Mononuclear cell (primary cell): ENCODE measurements at regions not wholly inside any gene's neighbourhood (a gene's known extent, or its start where the extent isn't known, plus 50 kb on each side); places are given as distances from the start of the nearest gene placed in this dataset.
"Not testable (repeated sequence)": the region's sequence is repeated elsewhere in the genome, so short reads cannot be mapped to it uniquely, and the experiment has no call there.

Experiments
- H3K27me3 ChIP-seq: 2 replicates; pipeline ENCODE4 v1.6.0; 2011; ENCODE audit warnings: low read length, control low read depth; ENCODE audit not compliant: insufficient read depth
- H3K4me1 ChIP-seq: 2 replicates; pipeline ENCODE4 v1.5.1; 2011; ENCODE audit warnings: mild to moderate bottlenecking, low read length, control low read depth; ENCODE audit not compliant: insufficient read depth
- H3K4me3 ChIP-seq: 2 replicates; pipeline ENCODE4 v1.5.1; 2011; ENCODE audit warnings: mild to moderate bottlenecking, low read length, moderate library complexity
- H3K9me3 ChIP-seq: 2 replicates; pipeline ENCODE4 v1.5.1; 2011; ENCODE audit warnings: low read depth, mild to moderate bottlenecking, control low read depth, low read length

DNA sequence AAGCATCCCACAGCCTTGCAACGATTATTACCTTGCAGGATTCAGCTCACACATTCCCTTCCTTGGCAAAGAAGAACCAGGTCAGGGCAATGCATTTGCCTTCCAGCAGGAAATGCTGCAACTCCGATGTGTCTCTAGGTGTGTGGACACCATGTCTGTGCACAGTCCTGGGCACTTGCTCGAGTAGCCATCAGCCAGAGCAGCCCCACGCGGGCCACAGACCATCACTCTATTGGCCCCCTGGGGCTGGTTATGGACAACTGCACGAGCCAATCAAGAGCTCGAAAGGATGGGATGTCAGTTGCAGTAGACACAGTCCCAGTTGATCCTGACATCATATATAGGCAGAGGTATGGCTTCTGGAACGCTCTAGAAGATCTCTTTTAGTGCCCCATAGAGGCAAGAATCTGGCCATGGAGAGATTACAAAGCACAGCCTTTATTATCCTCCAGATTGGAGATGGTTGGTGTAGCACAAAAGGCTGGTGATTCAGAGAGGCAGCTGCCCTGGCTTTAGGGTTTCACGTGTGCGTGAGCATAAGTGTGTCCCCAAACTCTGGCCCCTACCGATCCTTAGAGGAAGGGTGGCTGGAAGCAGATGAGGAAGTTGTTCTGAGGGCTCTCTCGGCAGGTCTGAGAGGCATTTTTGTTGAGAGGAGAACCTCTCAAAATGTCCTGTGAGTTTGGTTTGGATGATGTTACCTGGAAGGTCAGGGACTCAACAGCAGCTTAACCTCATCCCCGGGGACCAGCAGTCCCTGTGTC is 403.8 kb downstream of the SEC14L1 start:
- Histone ChIP-seq H3K27me3 (no peaks in the 10 kb centered on the region), H3K4me3 (no peak overlapping the region), H3K4me1 (peaks cover 7% of the 10 kb centered on the region), H3K9me3 (no peaks in the 10 kb centered on the region)

DNA sequence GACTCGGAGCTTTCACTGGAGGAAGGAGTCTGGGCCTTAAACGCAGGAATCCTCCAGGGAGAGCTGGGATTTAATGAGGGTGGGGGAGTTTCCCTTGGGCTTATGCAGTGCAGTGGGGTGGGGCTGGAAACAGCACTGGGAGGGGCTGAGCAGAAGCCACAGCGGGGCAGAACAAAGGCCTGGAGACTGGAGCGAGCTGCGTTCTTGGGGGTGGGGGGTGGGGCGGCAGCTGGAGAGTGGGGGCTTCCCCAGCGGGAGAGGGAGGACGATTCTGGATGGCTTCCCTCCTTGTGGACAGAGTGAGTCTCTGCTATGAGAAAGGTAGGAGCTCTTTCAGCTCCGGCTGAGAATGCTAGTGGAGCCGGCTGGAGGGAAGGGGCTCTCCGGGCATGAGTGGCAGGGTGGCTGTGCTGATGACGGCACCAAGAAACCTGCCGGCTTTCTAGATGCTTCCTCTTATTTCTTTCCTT is 406.0 kb downstream of the SEC14L1 start:
- Histone ChIP-seq H3K9me3 (no peaks in the 10 kb centered on the region), H3K4me1 (peaks cover 7% of the 10 kb centered on the region)

DNA sequence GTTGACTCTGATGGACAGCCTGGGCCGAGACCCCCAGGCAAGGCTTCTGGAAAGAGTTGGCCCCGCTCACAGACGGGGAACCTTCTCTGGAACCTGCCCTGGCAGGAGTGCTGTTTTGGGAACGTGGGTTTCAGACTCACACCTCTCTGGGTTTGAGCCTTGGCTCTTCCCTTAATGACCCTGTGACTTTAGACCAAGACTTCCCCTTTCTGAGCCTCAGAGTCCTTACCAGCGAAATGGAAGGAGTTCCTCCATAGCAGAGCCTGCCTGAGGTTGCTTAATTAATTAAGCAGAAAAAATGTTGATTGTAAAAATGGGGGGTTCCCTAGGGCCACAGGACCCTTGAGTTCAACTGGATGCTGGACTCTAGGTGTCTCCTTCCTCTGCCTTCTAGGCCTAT is 408.2 kb downstream of the SEC14L1 start:
- no peaks in the 10 kb centered on the region for H3K9me3 ChIP-seq
- no peaks in the 10 kb centered on the region for H3K27me3 ChIP-seq
- H3K4me3 ChIP-seq, result no peak overlapping the region
- peaks cover 7% of the 10 kb centered on the region for H3K4me1 ChIP-seq

More for the DNA sequence above, 406.0 kb downstream of the SEC14L1 start:
- no peaks in the 10 kb centered on the region for H3K27me3 ChIP-seq
- H3K4me3 ChIP-seq, result no peak overlapping the region

DNA sequence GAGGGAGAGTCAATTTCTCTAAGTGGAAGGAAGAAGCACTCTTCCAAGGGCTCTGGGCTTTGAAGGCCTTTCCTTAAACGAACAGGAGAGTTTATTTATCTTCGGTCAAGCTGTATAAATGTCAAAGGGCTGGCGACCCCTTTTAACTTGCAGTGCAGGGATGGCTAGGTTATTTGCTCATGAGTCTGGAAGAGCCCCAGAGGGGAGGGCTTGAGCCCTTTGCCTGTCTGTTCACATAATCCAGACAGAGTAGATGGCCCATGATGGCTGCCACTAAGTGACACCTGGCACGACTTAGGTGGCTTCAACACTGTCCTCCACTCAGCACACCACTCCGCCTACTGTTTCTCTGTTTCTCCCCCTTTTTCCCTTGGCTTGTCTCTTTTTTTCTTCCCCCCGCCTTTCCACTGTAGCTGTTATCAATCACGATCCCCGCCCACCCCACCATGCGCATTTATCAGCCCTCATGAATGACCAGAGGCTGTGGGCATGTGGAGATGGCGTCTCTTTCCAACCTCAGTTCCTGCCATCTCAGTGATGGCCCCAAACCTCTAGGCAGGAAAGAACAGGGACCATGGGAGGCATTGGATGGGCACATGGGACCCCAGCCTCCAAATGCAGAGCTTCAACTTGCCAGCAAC is 408.7 kb upstream of the TNRC6C start:
- H3K9me3 ChIP-seq, result no peaks in the 10 kb centered on the region
- no peaks in the 10 kb centered on the region for H3K27me3 ChIP-seq
- H3K4me1 ChIP-seq, result peaks cover 7% of the 10 kb centered on the region
- no peak overlapping the region for H3K4me3 ChIP-seq

DNA sequence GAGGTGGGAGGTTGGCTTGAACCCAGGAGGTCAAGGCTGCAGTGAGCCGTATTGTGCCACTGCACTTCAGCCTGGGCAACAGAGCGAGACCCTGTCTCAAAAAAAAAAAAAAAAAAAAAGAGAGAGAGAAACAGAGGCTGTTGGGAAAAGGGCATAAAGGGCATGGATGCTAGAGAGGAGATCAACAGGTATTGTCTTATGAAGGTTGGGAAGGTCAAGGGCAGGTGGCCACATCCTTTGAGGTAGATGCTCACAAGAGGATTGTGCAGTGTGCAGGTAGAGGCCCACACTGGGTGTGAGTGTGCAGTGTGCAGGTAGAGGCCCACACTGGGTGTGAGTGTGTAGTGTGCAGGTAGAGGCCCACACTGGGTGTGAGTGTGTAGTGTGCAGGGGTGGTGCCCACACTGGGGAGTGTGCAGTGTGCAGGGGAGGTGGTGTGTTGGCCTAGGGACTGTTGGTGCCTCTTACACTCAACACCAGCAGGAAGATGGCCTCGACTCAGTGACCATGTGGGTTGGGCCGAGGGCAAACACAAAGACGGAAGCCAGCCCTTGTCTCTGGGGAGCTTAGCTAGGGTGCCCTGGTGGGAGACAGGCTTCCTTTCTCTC is 404.9 kb upstream of the TNRC6C start:
- no peaks in the 10 kb centered on the region for H3K9me3 ChIP-seq
- H3K4me3 ChIP-seq, result no peak overlapping the region

DNA sequence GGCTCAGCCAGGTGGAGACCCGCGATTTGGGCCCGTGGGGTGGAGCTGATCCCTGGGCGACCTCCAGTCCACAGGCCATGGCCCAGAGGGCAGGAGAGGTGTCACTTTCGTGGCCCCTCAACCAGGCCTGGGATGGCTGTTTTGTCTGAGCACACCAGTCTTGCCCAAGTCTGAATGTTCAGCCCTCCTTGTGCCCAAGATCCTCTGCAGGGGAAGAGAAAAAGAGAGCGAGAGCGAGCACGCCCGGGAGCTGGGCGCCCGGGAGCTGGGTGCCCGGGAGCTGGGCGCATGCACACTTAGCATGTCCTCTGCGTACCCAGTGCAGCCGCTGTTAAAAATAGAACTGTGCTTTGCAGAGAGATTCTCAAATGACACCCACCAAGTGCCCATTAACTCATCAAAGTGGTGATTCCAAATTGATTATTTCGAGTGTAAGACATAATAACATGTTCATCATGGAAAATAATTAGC is 403.3 kb upstream of the TNRC6C start:
- Histone ChIP-seq H3K27me3 (no peaks in the 10 kb centered on the region), H3K4me3 (no peak overlapping the region), H3K9me3 (no peaks in the 10 kb centered on the region), H3K4me1 (no peaks in the 10 kb centered on the region)

More for the DNA sequence above, 404.9 kb upstream of the TNRC6C start:
- H3K27me3 ChIP-seq, result no peaks in the 10 kb centered on the region
- peaks cover 7% of the 10 kb centered on the region for H3K4me1 ChIP-seq

DNA sequence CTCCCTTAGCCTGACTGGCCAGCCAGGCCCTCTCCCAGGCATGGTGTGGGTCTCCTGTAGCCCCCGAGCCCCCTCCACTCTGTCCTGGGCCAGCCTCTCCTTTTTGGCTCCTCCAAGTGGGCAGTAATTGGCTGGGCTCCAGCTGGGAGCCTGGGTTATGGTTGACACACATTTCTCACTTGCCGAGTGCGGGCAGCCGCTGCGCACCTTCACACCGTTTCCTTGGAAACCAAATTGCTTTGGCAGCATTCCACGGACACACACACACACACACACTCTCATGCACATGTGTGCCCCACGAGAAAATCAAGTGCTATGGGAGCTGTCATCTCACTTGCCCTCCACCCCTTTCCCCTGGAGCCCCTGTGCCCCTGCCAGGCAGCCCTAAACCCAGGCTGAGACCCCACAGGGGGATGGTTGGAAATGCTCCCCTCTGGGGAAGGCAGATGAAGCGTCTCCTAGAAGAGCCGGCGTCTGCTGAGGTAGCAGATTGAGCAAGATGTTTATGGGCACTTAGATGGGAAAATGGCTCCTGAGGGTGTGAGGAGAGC is 402.7 kb upstream of the TNRC6C start:
- Histone ChIP-seq H3K9me3 (no peaks in the 10 kb centered on the region), H3K4me1 (no peaks in the 10 kb centered on the region), H3K27me3 (no peaks in the 10 kb centered on the region), H3K4me3 (no peak overlapping the region)

DNA sequence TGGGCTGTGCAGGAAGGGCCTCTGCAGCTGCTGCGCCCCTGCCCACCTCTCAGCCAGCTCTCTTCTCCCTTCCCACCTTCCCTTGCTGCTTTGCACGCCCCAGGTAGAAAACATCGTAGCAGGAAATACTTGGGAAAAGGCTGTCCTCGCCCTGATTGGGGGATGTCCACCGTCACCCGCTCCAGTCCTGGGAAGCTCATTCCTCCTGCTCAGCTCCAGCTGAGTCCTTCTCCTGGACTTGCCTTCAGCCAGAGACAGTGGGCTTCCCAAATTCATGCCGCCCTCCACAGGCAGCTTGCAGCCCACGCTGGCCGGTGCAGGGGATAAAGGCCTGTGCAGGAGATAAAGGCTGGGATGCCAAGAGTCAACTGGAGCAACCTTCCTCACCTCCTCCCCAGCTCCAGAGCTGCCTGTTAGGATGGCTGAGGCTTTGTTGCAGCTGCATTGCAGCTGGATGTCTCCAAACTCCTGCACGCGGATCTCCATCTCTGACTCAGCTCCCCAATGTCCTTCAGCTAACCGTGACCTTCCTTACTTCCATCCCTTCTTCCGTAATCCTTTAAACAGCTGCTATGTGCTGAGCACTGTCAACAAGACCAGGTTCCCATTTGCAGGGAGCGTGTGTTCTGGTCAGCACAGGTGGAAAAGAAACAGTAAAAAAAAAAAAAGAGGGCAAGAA is 402.0 kb upstream of the TNRC6C start:
- no peaks in the 10 kb centered on the region for H3K4me1 ChIP-seq
- H3K9me3 ChIP-seq, result no peaks in the 10 kb centered on the region
- no peaks in the 10 kb centered on the region for H3K27me3 ChIP-seq
- no peak overlapping the region for H3K4me3 ChIP-seq

DNA sequence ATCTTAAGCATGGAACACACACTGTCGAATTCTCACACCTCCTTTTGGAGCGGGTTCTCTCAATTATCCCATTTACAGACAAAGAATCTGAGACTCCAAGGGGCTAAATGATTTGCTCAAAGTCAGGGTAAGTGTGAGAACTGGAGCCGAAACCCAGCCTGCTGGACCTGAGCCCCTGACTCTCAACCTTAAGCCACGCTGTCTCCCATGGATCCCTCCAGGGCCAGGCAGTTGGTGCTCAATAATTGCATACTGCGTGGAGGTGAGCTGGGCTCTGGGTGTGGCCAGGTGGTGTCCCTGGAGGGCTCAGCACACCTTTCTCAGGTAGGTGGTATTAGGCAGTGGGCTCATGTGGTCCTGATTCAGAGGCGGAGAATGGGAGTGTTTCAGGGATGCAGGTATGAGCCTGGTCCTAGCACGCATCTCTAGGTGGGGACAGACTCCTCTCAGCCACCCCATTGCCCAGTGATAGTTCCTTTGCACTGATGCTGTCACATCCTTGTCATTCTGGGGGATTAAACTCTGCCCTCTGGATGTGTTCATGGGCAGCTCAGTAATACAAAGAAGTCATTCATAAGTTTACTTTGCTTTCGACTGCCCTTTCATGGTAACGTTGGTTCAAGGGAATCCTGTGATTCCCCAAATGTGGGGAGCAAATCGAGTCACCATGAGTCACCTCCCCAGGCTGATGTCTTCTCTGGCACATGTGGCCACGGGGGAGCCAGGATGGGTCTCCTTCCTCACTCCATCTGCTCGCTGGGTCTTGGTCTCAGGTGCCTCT is 399.5 kb upstream of the TNRC6C start:
- no peaks in the 10 kb centered on the region for H3K9me3 ChIP-seq
- H3K4me3 ChIP-seq, result no peak overlapping the region
- H3K4me1 ChIP-seq, result no peaks in the 10 kb centered on the region
- H3K27me3 ChIP-seq, result no peaks in the 10 kb centered on the region

DNA sequence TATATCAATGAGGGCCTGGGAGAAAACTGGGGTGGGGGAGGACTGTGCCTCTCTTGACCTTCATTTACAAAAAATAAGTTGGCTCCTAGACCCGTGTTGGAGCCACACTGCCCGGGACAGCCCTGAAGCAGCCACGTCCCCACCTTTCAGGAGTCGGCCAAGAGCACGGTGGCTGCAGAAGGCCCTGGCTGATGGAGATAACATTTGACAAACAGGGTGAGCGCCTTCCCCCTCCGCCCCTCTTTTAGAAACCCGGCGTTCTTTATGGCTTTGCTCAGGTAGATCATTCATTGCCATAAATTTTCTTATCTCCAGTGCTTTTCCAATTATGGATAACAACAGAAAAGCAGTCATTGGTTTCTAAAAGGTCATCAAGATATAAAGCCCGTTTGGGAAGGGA is 398.1 kb upstream of the TNRC6C start:
- Histone ChIP-seq H3K9me3 (no peaks in the 10 kb centered on the region), H3K27me3 (no peaks in the 10 kb centered on the region), H3K4me1 (no peaks in the 10 kb centered on the region), H3K4me3 (no peak overlapping the region)

DNA sequence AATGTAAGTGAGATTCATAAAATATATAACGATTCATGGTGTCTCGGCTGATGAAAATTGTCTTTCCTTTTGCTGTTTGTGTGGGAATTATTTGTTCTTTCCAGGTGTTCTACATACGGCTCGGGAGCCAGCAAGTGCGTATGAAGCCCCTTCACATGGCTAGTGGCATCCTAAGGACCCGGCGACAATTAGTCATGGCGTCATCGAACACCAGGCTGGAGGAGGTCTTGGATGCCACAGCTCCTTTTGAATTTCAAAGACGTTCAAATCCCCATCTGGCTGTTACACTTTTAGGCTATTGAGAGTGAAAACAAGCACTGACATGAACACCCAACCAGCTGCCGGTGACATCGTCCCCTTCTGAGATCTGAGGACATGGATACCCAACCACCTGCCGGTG is 397.7 kb upstream of the TNRC6C start:
- no peaks in the 10 kb centered on the region for H3K27me3 ChIP-seq
- H3K4me3 ChIP-seq, result no peak overlapping the region
- no peaks in the 10 kb centered on the region for H3K9me3 ChIP-seq
- no peaks in the 10 kb centered on the region for H3K4me1 ChIP-seq

DNA sequence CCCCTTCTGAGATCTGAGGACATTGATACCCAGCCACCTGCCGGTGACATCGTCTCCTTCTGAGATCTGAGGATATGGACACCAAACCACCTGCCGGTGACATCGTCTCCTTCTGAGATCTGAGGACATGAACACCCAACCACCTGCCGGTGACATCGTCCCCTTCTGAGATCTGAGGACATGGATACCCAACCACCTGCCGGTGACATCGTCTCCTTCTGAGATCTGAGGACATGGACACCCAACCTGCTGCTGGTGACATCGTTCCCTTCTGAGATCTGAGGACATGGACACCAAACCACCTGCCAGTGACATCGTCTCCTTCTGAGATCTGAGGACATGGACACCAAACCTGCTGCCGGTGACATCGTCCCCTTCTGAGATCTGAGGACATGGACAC is 396.1 kb upstream of the TNRC6C start:
- not testable (repeated sequence) for H3K4me1 ChIP-seq, H3K27me3 ChIP-seq, H3K4me3 ChIP-seq, H3K9me3 ChIP-seq

DNA sequence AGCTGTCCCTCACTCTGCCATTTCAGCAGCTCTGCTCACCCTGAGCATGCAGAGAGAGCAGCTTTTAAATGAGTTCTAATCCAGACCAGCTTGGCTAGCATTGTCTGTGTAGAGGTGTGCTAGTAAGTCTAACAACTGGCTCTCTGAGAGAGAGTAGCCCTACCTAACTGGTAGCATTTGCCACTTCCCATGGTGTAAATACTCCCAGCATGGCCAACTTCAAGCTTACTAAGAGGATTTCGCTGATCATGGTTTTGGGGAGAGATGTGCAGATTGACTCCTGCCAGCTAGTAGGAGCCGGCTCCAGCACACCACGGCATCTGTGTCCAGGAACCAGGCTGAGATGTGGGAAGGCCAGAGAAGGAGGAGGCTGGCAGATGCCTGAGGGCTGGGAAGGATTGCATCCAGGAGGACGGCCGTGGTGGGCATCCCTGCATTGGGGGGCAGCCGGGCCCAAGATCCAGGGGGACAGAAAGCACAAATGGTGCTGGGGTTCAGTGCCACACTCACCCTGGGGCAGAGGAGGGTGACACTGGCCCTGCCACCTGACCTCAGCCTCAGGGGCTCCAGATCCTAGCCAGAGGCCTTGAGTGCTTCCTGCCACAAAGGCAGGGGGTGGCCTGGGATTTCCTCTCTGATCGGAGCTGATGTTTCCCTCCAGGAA is 394.9 kb upstream of the TNRC6C start:
- no peak overlapping the region for H3K4me3 ChIP-seq
- H3K4me1 ChIP-seq, result no peaks in the 10 kb centered on the region
- H3K9me3 ChIP-seq, result no peaks in the 10 kb centered on the region
- H3K27me3 ChIP-seq, result no peaks in the 10 kb centered on the region
